H1 (cell line): ENCODE measurements at regions not wholly inside any gene's neighbourhood (a gene's known extent, or its start where the extent isn't known, plus 50 kb on each side); places are given as distances from the start of the nearest gene placed in this dataset.

Experiments used
- CTCF ChIA-PET: fragments of 300-600 bp; sonication (Branson Sonifier 250); formaldehyde crosslinking; loops from one replicate; lab custom pipeline; 2021; ENCODE audit not compliant: partially characterized antibody; lab: Charles Lee
- POLR2A ChIA-PET: fragments of 300-600 bp; sonication (Branson Sonifier 250); formaldehyde crosslinking; loops from one replicate; lab custom pipeline; 2021; ENCODE audit warnings: inconsistent platforms; ENCODE audit not compliant: partially characterized antibody; lab: Charles Lee
- DNase-seq, 2 experiments: peaks; one replicate each; pipeline versions ENCODE4 v3.0.0 to v3.0.0-alpha.2; 2010 to 2022; ENCODE audit warnings: low spot score in 2 of 2, low read depth in 1 of 2, mixed read lengths in 1 of 2
- FAIRE-seq: peaks from 2 replicates; lab custom pipeline; 2011; peaks lifted over from hg19 to GRCh38; lab: Jason Lieb, UNC
- H2AFZ ChIP-seq: 2 replicates; pipeline ENCODE4 v1.8.1; 2012; ENCODE audit warnings: low read length, inconsistent platforms
- H2AK5ac ChIP-seq: 2 replicates; pipeline ENCODE4 v1.6.1; 2013; ENCODE audit warnings: low read depth, low read length
- H2BK120ac ChIP-seq: replicated peaks from 2 replicates; pipeline ENCODE3; 2013; ENCODE audit warnings: low read depth, low read length, inconsistent platforms
- H2BK12ac ChIP-seq: 2 replicates; pipeline ENCODE4 v1.6.1; 2013; ENCODE audit warnings: low read depth, low read length
- H2BK15ac ChIP-seq: 2 replicates; pipeline ENCODE4 v1.6.1; 2013; ENCODE audit warnings: low read length
- H2BK20ac ChIP-seq: 2 replicates; pipeline ENCODE4 v1.6.1; 2013; ENCODE audit warnings: low read length
- H2BK5ac ChIP-seq: 2 replicates; pipeline ENCODE4 v1.6.1; 2013; ENCODE audit warnings: low read depth, low read length
- H3K14ac ChIP-seq: 2 replicates; pipeline ENCODE4 v1.6.1; 2013; ENCODE audit warnings: inconsistent platforms; ENCODE audit not compliant: insufficient read length
- H3K18ac ChIP-seq: 2 replicates; pipeline ENCODE4 v1.6.1; 2013; ENCODE audit warnings: low read length; ENCODE audit errors: extremely low read depth
- H3K23ac ChIP-seq: 2 replicates; pipeline ENCODE4 v1.6.1; 2013; ENCODE audit warnings: inconsistent platforms; ENCODE audit not compliant: insufficient read length
- H3K23me2 ChIP-seq: 2 replicates; pipeline ENCODE4 v1.6.1; 2013; ENCODE audit warnings: low read depth, low read length
- H3K27ac ChIP-seq: 2 replicates; pipeline ENCODE4 v1.6.1; 2011; ENCODE audit warnings: low read depth, low read length, inconsistent platforms
- H3K27me3 ChIP-seq, 4 experiments: replicated peaks in 1 of 4; 1 replicate in 1 of 4; 2 replicates in 3 of 4; pipeline versions ENCODE4 v1.6.1 to v1.8.1; 2011 to 2013; ENCODE audit warnings: low read length in 3 of 4, mild to moderate bottlenecking in 3 of 4, inconsistent platforms in 2 of 4, mixed read lengths in 2 of 4, moderate library complexity in 1 of 4; ENCODE audit not compliant: control insufficient read depth in 3 of 4, insufficient read depth in 3 of 4; ENCODE audit errors: extremely low read depth in 1 of 4
- H3K36me3 ChIP-seq, 4 experiments: 2 replicates each; pipeline versions ENCODE4 v1.6.1 to v1.8.1; 2011 to 2013; ENCODE audit warnings: mild to moderate bottlenecking in 4 of 4, low read length in 3 of 4, moderate library complexity in 2 of 4, control low read depth in 1 of 4, inconsistent platforms in 1 of 4; ENCODE audit not compliant: insufficient read depth in 4 of 4, control insufficient read depth in 2 of 4
- H3K4ac ChIP-seq: replicated peaks from 2 replicates; pipeline ENCODE3; 2013; ENCODE audit warnings: low read length, low read depth, mixed read lengths, inconsistent platforms; ENCODE audit not compliant: insufficient read length
- H3K4me1 ChIP-seq, 4 experiments: replicated peaks in 1 of 4; 1 replicate in 1 of 4; 2 replicates in 3 of 4; pipeline versions ENCODE4 v1.6.1 to v1.8.1; 2011 to 2013; ENCODE audit warnings: low read length in 3 of 4, inconsistent platforms in 2 of 4, mixed read lengths in 1 of 4; ENCODE audit not compliant: insufficient read depth in 4 of 4, control insufficient read depth in 3 of 4
- H3K4me2 ChIP-seq, 2 experiments: 2 replicates each; pipeline versions ENCODE4 v1.6.1 to v1.8.1; 2011 to 2013; ENCODE audit warnings: low read depth in 2 of 2, low read length in 2 of 2, control low read depth in 1 of 2, inconsistent platforms in 1 of 2, mild to moderate bottlenecking in 1 of 2; ENCODE audit not compliant: insufficient read depth in 1 of 2
- H3K4me3 ChIP-seq, 4 experiments: fragments of 200-600, 300-600 bp in 1 of 4; sonication (generic), shearing (Covaris generic), sonication (Bioruptor Twin) in 1 of 4; 2 replicates each; pipeline versions ENCODE4 v1.5.1 to v1.8.1; 2011 to 2016; ENCODE audit warnings: low read length in 4 of 4, low read depth in 3 of 4, control low read depth in 2 of 4, inconsistent platforms in 2 of 4, mild to moderate bottlenecking in 2 of 4, mixed read lengths in 1 of 4, moderate library complexity in 1 of 4; ENCODE audit not compliant: insufficient read depth in 2 of 4; ENCODE audit errors: extremely low read depth in 1 of 4
- H3K56ac ChIP-seq: replicated peaks from 2 replicates; pipeline ENCODE3; 2013; ENCODE audit warnings: low read depth, mild to moderate bottlenecking, mixed read lengths, low read length, inconsistent platforms; ENCODE audit not compliant: insufficient read length
- H3K79me1 ChIP-seq: 2 replicates; pipeline ENCODE4 v1.6.1; 2013; ENCODE audit warnings: low read depth, low read length, control low read depth
- H3K79me2 ChIP-seq, 2 experiments: 2 replicates each; pipeline versions ENCODE4 v1.6.1 to v1.8.1; 2012 to 2013; ENCODE audit warnings: low read length in 2 of 2, mild to moderate bottlenecking in 2 of 2, inconsistent platforms in 1 of 2; ENCODE audit not compliant: insufficient read depth in 2 of 2, control insufficient read depth in 1 of 2
- H3K9ac ChIP-seq, 4 experiments: replicated peaks in 1 of 4; 1 replicate in 1 of 4; 2 replicates in 3 of 4; pipeline versions ENCODE4 v1.6.1 to v1.8.1; 2011 to 2013; ENCODE audit warnings: low read depth in 3 of 4, low read length in 3 of 4, control low read depth in 2 of 4, mild to moderate bottlenecking in 2 of 4, moderate library complexity in 2 of 4, inconsistent platforms in 1 of 4; ENCODE audit errors: extremely low read depth in 1 of 4
- H3K9me3 ChIP-seq, 2 experiments: 2 replicates each; pipeline versions ENCODE4 v1.6.1 to v1.8.1; 2012 to 2013; ENCODE audit warnings: mild to moderate bottlenecking in 2 of 2, moderate library complexity in 2 of 2, control low read depth in 1 of 2, inconsistent platforms in 1 of 2, low read depth in 1 of 2, low read length in 1 of 2, mixed read lengths in 1 of 2; ENCODE audit not compliant: insufficient read depth in 2 of 2
- H4K20me1 ChIP-seq, 2 experiments: replicated peaks in 1 of 2; 2 replicates each; pipeline versions ENCODE3 to v1.8.1; 2011 to 2013; ENCODE audit warnings: inconsistent platforms in 2 of 2, low read length in 2 of 2, mild to moderate bottlenecking in 1 of 2; ENCODE audit not compliant: insufficient read depth in 2 of 2, control insufficient read depth in 1 of 2
- H4K5ac ChIP-seq: 2 replicates; pipeline ENCODE4 v1.6.1; 2013; ENCODE audit warnings: low read length, low read depth, mixed read lengths, inconsistent platforms; ENCODE audit not compliant: insufficient read length
- H4K8ac ChIP-seq: 2 replicates; pipeline ENCODE4 v1.8.0; 2013; ENCODE audit warnings: mild to moderate bottlenecking, moderate library complexity, low read length, inconsistent platforms; ENCODE audit not compliant: insufficient read depth; ENCODE audit errors: extremely low read depth
- H4K91ac ChIP-seq: replicated peaks from 2 replicates; pipeline ENCODE3; 2013; ENCODE audit warnings: low read length, mixed read lengths, inconsistent platforms; ENCODE audit not compliant: insufficient read length
- CREB1 ChIP-seq: IDR thresholded peaks from 2 replicates; pipeline ENCODE4 v1.6.1; 2012; ENCODE audit warnings: inconsistent platforms
- CTCF ChIP-seq, 3 experiments: IDR thresholded peaks; 1 replicate in 2 of 3; 2 replicates in 1 of 3; pipeline versions ENCODE4 v1.5.1 to v1.6.1; 2011; ENCODE audit warnings: low read length in 3 of 3, mild to moderate bottlenecking in 3 of 3, inconsistent platforms in 2 of 3, low read depth in 1 of 3, moderate library complexity in 1 of 3; ENCODE audit not compliant: insufficient read depth in 1 of 3; ENCODE audit errors: control extremely low read depth in 1 of 3
- FOSL1 ChIP-seq: IDR thresholded peaks from 2 replicates; pipeline ENCODE4 v1.6.1; 2011; ENCODE audit warnings: mild to moderate bottlenecking, low read depth, low read length, moderate library complexity; ENCODE audit not compliant: insufficient read depth
- POU5F1 ChIP-seq: IDR thresholded peaks from 2 replicates; pipeline ENCODE4 v1.6.1; 2011; ENCODE audit warnings: low read depth, mild to moderate bottlenecking, low read length, moderate library complexity
- RAD21 ChIP-seq, 2 experiments: IDR thresholded peaks in 1 of 2; conservative IDR thresholded peaks in 1 of 2; 2 replicates each; pipeline ENCODE4 v1.6.1; 2011; ENCODE audit warnings: low read depth in 2 of 2, low read length in 2 of 2, improper control_type of control experiment in 1 of 2, inconsistent platforms in 1 of 2, mild to moderate bottlenecking in 1 of 2, moderate library complexity in 1 of 2
- RFX5 ChIP-seq: IDR thresholded peaks from 2 replicates; pipeline ENCODE4 v1.6.1; 2011; ENCODE audit warnings: low read depth, low read length, improper control_type of control experiment, borderline replicate concordance
- TAF1 ChIP-seq: IDR thresholded peaks from 2 replicates; pipeline ENCODE4 v1.6.1; 2011; ENCODE audit warnings: mild to moderate bottlenecking, low read depth, low read length
- TCF12 ChIP-seq: IDR thresholded peaks from 2 replicates; pipeline ENCODE4 v1.6.1; 2011; ENCODE audit warnings: low read depth, mild to moderate bottlenecking, low read length
- WGBS, 2 experiments: shearing (Covaris generic) in 1 of 2; methylation state at CpG; one replicate each; pipeline versions ENCODE4 v1.1.6 to v1.1.7; 2013 to 2015; ENCODE audit warnings: low lambda C conversion rate in 2 of 2, mixed read lengths in 2 of 2, inconsistent platforms in 1 of 2, low coverage in 1 of 2, missing lambda C conversion rate in 1 of 2; ENCODE audit not compliant: insufficient replicate concordance in 2 of 2, insufficient coverage in 1 of 2, insufficient read length in 1 of 2; ENCODE audit errors: extremely low coverage in 1 of 2, missing lambda C conversion rate in 1 of 2; 5-methylcytosine and 5-hydroxymethylcytosine counted together
- TF ChIP-seq, protein P1 (sequence below): IDR thresholded peaks from 2 replicates; pipeline ENCODE4 v1.6.1; 2012; ENCODE audit warnings: inconsistent platforms

- H3K14ac ChIP-seq = no peak overlapping the region
- no peak overlapping the region for H3K56ac ChIP-seq
- H4K5ac ChIP-seq = no peak overlapping the region
- H2AK5ac ChIP-seq = no peak overlapping the region
- H3K79me1 ChIP-seq = no peaks in the 10 kb centered on the region; the same call in 1 of the 2 replicates
- H3K4me3 ChIP-seq = no peak overlapping the region
- no peak overlapping the region for H3K27ac ChIP-seq
- no peak overlapping the region for H2BK20ac ChIP-seq
- no peaks in the 10 kb centered on the region for H3K4me1 ChIP-seq
- no peak overlapping the region for H2BK15ac ChIP-seq
- no peak overlapping the region for H2BK12ac ChIP-seq
- H3K18ac ChIP-seq = no peak overlapping the region
- no peak overlapping the region for H4K91ac ChIP-seq
- ChIA-PET POLR2A (no interaction called here), CTCF (interaction anchor here (0.6 to 2.7 kb wide), 26 partner anchors 10 to 699 kb away, joined by 3 to 13 read pairs (median 3); no protein-coding TSS in a partner anchor)
- H3K4ac ChIP-seq = no peak overlapping the region
- no peak overlapping the region for H3K4me2 ChIP-seq
- DNase-seq (peak in 1 of 2 experiments; percentile 87), FAIRE-seq (peak; percentile 97)
- no peaks in the 10 kb centered on the region for H4K20me1 ChIP-seq
- H3K36me3 ChIP-seq = no peaks in the 10 kb centered on the region
- H2BK120ac ChIP-seq = no peak overlapping the region
- no peak overlapping the region for H3K23ac ChIP-seq
- no peak overlapping the region for H3K9ac ChIP-seq
- no peaks in the 10 kb centered on the region for H3K23me2 ChIP-seq
- H2BK5ac ChIP-seq = no peak overlapping the region
- no peaks in the 10 kb centered on the region for H3K9me3 ChIP-seq
- no peaks in the 10 kb centered on the region for H3K79me2 ChIP-seq
- no peak overlapping the region for H4K8ac ChIP-seq
- no peaks in the 10 kb centered on the region for H3K27me3 ChIP-seq
- H2AFZ ChIP-seq = no peak overlapping the region
- 45% methylated on average over 8 of the region's 8 CpGs; no CpG with 5 or more reads in 1 of the 2 experiments for WGBS, 2 experiments
- TF ChIP-seq CREB1 = no peak
- no peak for TF ChIP-seq RFX5
- TF ChIP-seq TCF12 = no peak
- no peak for TF ChIP-seq FOSL1
- peak; percentile 66 to 75 for TF ChIP-seq RAD21 (IDR thresholded peaks at IDR 0.05 in 1 of 2, conservative IDR thresholded peaks at IDR 0.05 in 1 of 2; ENCODE audit: low read depth in 2 of 2, low read length in 2 of 2)
- TF ChIP-seq, protein P1, sequence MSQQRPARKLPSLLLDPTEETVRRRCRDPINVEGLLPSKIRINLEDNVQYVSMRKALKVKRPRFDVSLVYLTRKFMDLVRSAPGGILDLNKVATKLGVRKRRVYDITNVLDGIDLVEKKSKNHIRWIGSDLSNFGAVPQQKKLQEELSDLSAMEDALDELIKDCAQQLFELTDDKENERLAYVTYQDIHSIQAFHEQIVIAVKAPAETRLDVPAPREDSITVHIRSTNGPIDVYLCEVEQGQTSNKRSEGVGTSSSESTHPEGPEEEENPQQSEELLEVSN = no peak
- TF ChIP-seq TAF1 = no peak
- no peak for TF ChIP-seq POU5F1
- peak; percentile 85 to 94 (median 92) for TF ChIP-seq CTCF (IDR thresholded peaks at IDR 0.05; ENCODE audit: control extremely low read depth in 1 of 3, insufficient read depth in 1 of 3, low read depth in 1 of 3, low read length in 3 of 3)
Measured at GRCh38 chr18:21955757-21956652, 213.4 kb upstream of the GATA6 start.
